ENCODE measurements at regions not wholly inside any gene's neighbourhood (a gene's known extent, or its start where the extent isn't known, plus 50 kb on each side); places are given as distances from the start of the nearest gene placed in this dataset.
A peak's percentile ranks its signal among the peaks of the same experiment; 100 is the strongest.
"Not testable (repeated sequence)": the region's sequence is repeated elsewhere in the genome, so short reads cannot be mapped to it uniquely, and the experiment has no call there.

DNA sequence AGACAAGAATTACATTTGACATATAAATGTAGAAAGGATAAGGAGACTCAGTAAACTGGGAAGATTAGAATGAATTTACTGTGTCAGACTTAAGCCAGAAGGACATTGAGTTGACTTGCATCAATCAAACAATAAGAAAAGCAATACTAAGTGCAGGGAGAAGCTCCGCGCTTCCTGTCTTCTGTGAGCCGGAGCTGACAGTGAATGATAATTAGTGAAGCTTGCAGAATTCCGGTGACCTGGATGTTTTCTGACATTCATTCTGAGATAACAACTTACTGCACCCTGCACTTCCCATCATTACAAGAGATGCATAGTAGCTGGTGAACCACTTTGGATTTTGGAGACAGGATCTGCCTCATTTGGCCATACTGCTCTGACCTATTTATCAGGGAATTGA, 469.2 kb upstream of the PCDH20 start:
- TF ChIP-seq, protein P1, sequence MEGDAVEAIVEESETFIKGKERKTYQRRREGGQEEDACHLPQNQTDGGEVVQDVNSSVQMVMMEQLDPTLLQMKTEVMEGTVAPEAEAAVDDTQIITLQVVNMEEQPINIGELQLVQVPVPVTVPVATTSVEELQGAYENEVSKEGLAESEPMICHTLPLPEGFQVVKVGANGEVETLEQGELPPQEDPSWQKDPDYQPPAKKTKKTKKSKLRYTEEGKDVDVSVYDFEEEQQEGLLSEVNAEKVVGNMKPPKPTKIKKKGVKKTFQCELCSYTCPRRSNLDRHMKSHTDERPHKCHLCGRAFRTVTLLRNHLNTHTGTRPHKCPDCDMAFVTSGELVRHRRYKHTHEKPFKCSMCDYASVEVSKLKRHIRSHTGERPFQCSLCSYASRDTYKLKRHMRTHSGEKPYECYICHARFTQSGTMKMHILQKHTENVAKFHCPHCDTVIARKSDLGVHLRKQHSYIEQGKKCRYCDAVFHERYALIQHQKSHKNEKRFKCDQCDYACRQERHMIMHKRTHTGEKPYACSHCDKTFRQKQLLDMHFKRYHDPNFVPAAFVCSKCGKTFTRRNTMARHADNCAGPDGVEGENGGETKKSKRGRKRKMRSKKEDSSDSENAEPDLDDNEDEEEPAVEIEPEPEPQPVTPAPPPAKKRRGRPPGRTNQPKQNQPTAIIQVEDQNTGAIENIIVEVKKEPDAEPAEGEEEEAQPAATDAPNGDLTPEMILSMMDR (conservative IDR thresholded peaks at IDR 0.05; ENCODE audit: control insufficient read depth, insufficient read depth, low read depth, low read length) = no peak
- DNase-seq (ENCODE audit: low read depth) = no peak
- H3K4me3 ChIP-seq (ENCODE audit: control insufficient read depth, low read depth, low read length) = no peak overlapping the region

DNA sequence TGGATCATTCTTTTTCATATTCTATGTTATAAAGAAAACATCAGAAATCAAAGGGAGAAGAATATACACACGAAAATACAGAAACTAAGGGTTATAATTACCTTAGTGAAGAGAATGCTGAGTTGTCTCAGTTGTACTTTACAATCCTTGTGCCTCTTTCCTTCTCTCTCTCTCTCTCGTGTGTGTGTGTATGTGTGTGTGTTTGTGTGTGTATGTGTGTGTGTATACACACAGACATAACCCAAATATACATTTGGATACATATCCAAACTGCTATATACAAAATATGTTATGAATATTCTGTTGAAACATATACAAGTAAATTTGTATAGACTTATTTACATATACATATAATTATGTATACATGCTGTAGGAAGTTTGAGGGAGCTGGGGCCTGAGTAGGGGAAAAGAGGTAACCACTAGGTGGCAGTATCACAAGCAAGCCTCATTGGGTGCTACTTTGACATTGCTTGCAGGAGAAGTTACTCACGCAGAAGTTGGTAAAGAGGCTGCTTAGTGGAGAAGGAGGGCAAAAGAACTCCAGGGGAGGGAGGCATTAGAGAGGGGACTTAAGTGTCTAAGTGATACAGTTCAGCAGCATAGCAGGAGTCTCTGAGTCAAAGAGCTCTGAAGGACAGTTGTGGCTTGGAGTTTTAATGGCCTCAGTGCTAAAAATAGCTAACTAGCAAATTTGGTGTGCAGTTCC, 465.1 kb upstream of the PCDH20 start:
- TF ChIP-seq, protein P1 (conservative IDR thresholded peaks at IDR 0.05; ENCODE audit: control insufficient read depth, insufficient read depth, low read depth, low read length) = peak; percentile 33
- DNase-seq (ENCODE audit: low read depth) = peak; percentile 3
- no peak overlapping the region for H3K4me3 ChIP-seq (ENCODE audit: control insufficient read depth, low read depth, low read length)

DNA sequence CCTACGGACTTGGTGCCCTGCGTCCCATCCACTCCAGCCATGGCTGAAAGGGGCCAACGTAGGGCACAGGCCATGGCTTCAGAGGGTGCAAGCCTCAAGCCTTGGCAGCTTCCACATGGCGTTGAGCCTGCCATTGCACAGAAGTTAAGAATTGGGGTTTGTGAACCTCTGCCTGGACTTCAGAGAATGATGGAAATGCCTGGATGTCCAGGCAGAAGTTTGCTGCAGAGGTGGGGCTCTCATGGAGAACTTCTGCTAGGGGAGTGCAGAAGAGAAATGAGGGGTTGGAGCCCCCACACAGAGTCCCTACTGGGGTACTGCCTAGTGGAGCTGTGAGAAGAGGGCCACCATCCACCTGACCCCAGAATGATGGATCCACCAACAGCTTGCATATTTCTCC, 462.9 kb upstream of the PCDH20 start:
- H3K4me3 ChIP-seq (ENCODE audit: control insufficient read depth, low read depth, low read length); DNase-seq (ENCODE audit: low read depth): not testable (repeated sequence)

DNA sequence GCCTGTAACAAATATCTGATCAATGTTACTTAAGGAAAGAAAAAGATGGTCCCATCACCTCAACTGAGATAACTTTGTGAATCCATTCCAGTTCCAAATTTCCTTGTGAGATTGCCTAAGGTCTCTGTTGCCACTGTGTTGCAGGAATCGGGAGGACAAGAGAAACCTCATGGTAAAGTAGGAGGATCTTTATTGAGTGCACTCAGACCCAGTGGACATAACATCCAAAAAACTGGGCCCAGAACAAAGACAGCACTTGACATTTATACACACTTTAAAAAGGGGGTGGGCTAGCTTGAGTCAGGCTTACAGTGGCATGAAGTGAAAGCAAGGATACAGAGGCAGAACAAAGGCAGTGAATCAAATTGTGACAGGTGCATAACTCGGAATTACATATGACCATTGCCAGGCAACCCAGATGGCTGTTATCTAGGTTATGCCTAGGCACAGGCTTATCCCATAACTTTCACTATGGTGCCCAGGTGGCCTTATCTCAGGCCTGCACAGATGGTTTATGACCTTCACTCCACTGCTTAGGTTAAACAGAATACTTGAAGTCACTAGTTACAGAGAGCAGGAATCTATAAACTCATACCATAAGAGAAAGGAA, 459.4 kb upstream of the PCDH20 start:
- DNase-seq (ENCODE audit: low read depth) = no peak
- TF ChIP-seq, protein P1 (conservative IDR thresholded peaks at IDR 0.05; ENCODE audit: control insufficient read depth, insufficient read depth, low read depth, low read length) = no peak
- no peak overlapping the region for H3K4me3 ChIP-seq (ENCODE audit: control insufficient read depth, low read depth, low read length)

DNA sequence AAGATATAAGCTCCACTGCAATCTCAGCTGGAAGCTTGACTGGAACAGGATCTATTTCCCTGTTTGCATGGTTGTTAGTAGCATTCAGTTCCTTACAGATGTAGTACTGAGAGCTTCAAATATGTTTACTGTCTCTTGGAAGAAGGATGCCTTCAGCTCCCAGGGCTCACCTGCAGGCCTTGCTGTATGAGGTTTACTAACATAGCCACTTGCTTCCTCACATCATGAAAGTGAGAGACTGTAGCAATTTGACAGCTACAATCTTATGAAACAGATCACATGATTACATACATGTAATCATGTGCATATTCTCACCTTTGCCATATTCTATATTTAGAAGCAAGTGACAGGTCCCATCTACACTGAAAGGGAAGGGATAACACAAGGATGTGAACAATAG, 458.1 kb upstream of the PCDH20 start:
- H3K4me3 ChIP-seq (ENCODE audit: control insufficient read depth, low read depth, low read length) = no peak overlapping the region
- TF ChIP-seq, protein P1 (conservative IDR thresholded peaks at IDR 0.05; ENCODE audit: control insufficient read depth, insufficient read depth, low read depth, low read length) = no peak
- DNase-seq (ENCODE audit: low read depth) = no peak

DNA sequence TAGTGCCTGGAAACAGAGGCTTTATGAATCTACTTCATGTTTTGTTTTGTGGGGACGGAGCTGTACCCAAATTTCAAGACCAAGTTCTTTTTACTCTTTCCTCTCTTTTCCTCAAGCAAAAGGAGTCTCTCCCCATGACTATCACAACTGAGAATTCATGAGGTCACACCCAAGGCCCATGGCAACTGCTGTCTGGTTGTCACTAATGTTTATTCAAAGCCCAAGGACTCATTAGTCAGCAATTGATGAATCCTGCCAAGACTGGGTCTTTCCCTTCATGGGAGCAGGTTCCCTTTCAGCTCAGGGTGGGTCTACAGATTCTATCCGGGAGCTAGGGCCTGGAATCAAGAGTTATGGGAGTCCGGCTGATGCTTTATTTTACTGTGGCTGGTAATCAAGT, 441.5 kb upstream of the PCDH20 start:
- no peak overlapping the region for H3K4me3 ChIP-seq (ENCODE audit: control insufficient read depth, low read depth, low read length)
- DNase-seq (ENCODE audit: low read depth) = no peak

DNA sequence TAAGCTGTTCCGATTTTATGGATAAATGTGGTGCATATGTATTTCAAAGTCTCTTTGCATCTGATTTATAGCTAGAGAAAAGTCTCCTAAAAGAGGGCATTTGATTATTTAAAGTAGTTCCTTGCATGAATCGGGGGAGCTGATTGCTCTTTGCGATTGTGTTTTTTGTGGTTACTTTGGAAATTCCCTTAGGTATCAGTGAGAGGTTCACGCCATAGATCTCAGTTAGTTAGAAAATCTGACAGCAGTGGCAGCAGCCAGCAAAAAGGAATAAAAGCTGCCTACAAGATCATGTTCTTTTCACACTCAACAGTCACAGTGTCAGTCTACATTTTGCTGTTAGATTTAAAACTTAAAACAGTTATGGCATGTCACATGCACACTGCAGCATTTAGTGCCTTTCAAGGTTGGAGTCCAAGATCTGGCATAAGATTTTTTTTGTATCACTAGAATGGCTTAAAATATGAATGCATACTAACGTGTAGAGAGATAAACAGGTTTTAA, 436.5 kb upstream of the PCDH20 start:
- H3K4me3 ChIP-seq (ENCODE audit: control insufficient read depth, low read depth, low read length) = no peak overlapping the region
- TF ChIP-seq, protein P1 (conservative IDR thresholded peaks at IDR 0.05; ENCODE audit: control insufficient read depth, insufficient read depth, low read depth, low read length) = no peak
- no peak for DNase-seq (ENCODE audit: low read depth)

More for the DNA sequence above, 441.5 kb upstream of the PCDH20 start:
- TF ChIP-seq, protein P1 (conservative IDR thresholded peaks at IDR 0.05; ENCODE audit: control insufficient read depth, insufficient read depth, low read depth, low read length) = no peak

All from fibroblast of mammary gland (primary cell).